OCI-LY3 (cell line): ENCODE measurements at regions not wholly inside any gene's neighbourhood (a gene's known extent, or its start where the extent isn't known, plus 50 kb on each side); places are given as distances from the start of the nearest gene placed in this dataset.

Source experiments
- CTCF ChIP-seq: fragments of 200-600, 300-600 bp; sonication (generic); IDR thresholded peaks from 2 replicates; pipeline ENCODE4 v1.5.1; 2014; ENCODE audit warnings: antibody characterized with exemption, low read length, low read depth
- EZH2phosphoT487 ChIP-seq: fragments of 200-600 bp; shearing (Covaris generic); IDR thresholded peaks from 2 replicates; pipeline ENCODE4 v1.6.1; 2018; ENCODE audit warnings: antibody characterized with exemption, mixed run types, low read depth

DNA sequence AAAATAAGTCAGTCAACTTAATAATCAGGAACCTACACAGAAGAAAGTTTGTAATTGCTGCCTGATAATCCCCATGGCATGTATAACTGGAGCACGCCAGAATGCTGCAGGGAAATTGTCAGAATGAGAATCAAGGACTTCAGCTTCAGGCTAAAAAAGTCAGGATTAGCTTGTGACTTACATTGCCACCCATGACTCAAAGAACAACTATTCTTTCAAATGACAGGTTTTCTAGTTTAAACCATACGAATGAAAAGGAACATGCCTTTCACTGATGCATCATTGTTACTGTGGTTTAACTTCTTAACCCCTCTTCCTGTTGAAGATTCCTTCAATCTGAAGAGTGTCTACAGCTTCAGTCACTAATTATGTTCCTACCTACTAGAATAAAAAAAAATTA, 112.4 kb downstream of the ISL1 start:
- TF ChIP-seq CTCF, result no peak
- no peak for TF ChIP-seq EZH2phosphoT487
